ENCODE measurements at regions not wholly inside any gene's neighbourhood (a gene's known extent, or its start where the extent isn't known, plus 50 kb on each side); places are given as distances from the start of the nearest gene placed in this dataset.
"Not testable (repeated sequence)": the region's sequence is repeated elsewhere in the genome, so short reads cannot be mapped to it uniquely, and the experiment has no call there.

DNA sequence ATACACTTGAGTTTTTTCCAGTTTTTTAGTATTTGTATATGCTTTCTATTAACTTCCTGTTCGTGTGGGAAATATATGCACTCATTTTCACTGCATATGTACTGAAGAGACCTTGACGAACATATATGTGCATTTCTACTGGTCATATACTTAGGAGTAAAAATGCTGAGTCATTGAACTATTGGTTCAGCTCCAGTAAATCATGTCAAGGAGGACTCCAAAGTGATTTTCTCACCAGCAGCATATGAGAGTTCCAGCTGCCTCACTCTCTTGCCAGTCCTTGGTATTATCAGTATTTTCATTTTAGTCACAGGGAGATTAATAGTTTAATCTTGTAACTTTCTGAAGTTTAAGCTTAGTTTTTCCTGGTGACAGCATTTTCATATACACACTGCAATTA, 2750.2 kb downstream of the ARAP2 start:
- DNase-seq (no peak), ATAC-seq (no peak)
- no peaks in the 10 kb centered on the region for H3K4me1 Mint-ChIP-seq
- no peaks in the 10 kb centered on the region for H3K27me3 Mint-ChIP-seq
- H3K4me3 Mint-ChIP-seq: no peak overlapping the region
- H3K9me3 Mint-ChIP-seq: no peaks in the 10 kb centered on the region
- no peak overlapping the region for H3K27ac Mint-ChIP-seq

GRCh38 chr4:33501587-33501986, 2742.7 kb downstream of the ARAP2 start:
- H3K9me3 Mint-ChIP-seq: peaks cover 7 to 22% of the 10 kb centered on the region in 2 donors
- not testable (repeated sequence) for H3K4me1 Mint-ChIP-seq, ATAC-seq, H3K27ac Mint-ChIP-seq, H3K4me3 Mint-ChIP-seq, H3K27me3 Mint-ChIP-seq, DNase-seq

DNA sequence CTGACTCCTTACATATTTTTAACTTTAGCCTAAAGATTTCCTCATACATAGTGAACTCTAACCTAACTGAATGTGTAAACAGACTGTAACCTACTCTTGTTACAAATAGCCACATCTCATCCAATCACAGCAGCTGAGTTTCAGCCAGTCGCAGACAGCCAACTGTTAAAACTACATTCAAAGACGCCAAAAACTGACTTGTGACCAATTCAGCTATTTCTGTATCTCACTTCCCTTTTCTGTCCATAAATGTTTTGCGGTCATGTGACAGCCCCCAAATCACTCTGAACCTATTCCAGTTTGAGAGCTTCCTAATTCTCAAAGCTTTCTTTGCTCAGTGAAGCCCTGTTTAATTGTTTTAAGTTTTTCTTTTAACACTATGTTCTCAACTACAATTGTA, 2731.9 kb downstream of the ARAP2 start:
- H3K27me3 Mint-ChIP-seq: no peaks in the 10 kb centered on the region

DNA sequence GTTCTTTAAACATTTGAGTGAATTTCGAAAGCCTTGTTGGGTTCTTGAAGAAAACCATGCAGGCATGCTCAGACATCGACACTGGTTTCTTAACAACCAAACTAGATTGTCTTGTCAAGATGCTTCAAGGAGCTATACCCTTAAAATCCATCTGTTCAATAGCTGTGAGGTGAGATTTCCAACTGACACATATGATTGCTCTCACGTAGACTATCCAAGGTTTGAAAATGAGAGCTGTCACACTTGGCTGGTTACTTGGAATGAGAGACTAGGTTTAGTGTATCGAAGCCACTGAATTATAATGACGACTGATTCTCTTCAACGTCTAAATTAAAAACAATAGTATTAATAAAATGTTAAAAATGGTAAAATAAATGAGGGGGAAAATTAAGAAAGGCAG, 2725.5 kb downstream of the ARAP2 start:
- no peak for DNase-seq
- Mint-ChIP-seq H3K4me1 (no peaks in the 10 kb centered on the region), H3K4me3 (no peak overlapping the region), H3K27ac (no peak overlapping the region), H3K27me3 (no peaks in the 10 kb centered on the region), H3K9me3 (peaks cover 14 to 20% of the 10 kb centered on the region in 2 donors)
- ATAC-seq: no peak

More for the DNA sequence above, 2731.9 kb downstream of the ARAP2 start:
- DNase-seq (no peak), ATAC-seq (no peak)
- Mint-ChIP-seq H3K4me3 (no peak overlapping the region), H3K27ac (no peak overlapping the region), H3K9me3 (peaks cover 7% of the 10 kb centered on the region in 2 donors), H3K4me1 (no peaks in the 10 kb centered on the region)

DNA sequence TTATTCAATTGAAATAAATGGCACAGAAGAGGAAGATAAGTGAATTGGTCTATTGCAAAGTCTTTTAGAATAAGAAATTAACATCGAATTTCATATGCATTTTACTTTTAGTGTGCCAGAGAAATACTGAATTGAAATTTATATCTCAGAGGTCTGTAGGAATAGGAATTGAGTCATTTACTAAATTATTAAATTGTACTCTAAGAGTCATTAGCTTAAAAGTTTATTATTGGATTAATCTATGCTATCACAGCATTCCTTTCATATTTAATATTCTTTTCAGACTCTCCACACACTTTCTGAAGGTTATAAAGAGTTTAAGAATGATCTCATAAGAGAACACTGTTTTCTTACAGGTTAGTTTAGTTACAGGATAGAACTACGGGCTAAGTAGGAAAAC, 2711.5 kb downstream of the ARAP2 start:
- H3K4me3 Mint-ChIP-seq: no peak overlapping the region
- ATAC-seq: no peak

DNA sequence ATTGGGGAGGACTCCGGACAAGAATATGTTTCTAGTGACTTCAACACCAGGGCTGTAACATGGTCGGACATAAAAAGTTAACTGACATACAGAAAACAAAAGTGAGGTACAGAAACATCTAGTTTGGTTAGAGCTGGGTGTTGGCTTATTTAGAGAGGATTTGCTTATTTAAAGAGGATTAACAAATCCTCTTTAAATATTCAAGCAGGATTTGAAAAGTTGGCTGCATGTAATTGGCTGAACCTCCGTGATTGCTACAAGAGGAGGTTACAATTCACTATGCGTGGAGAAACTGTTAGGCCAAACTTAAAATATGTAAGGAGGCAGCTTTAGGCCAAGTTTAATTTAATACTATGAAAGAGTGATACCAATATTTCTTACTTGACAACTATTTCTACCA, 2707.4 kb downstream of the ARAP2 start:
- H3K9me3 Mint-ChIP-seq: peaks cover 0 to 8% of the 10 kb centered on the region in 2 donors
- no peaks in the 10 kb centered on the region for H3K27me3 Mint-ChIP-seq
- DNase-seq: no peak
- H3K27ac Mint-ChIP-seq: no peak overlapping the region
- no peaks in the 10 kb centered on the region for H3K4me1 Mint-ChIP-seq
- ATAC-seq: no peak
- H3K4me3 Mint-ChIP-seq: no peak overlapping the region

More for the DNA sequence above, 2711.5 kb downstream of the ARAP2 start:
- Mint-ChIP-seq H3K4me1 (no peaks in the 10 kb centered on the region), H3K9me3 (peaks cover 0 to 13% of the 10 kb centered on the region in 2 donors), H3K27ac (no peak overlapping the region), H3K27me3 (no peaks in the 10 kb centered on the region)
- DNase-seq: no peak

- DNase-seq (no peak), ATAC-seq (no peak)
- no peaks in the 10 kb centered on the region for H3K4me1 Mint-ChIP-seq
- no peaks in the 10 kb centered on the region for H3K27me3 Mint-ChIP-seq
- no peak overlapping the region for H3K4me3 Mint-ChIP-seq
- H3K27ac Mint-ChIP-seq: no peak overlapping the region
- peaks cover 0 to 8% of the 10 kb centered on the region in 2 donors for H3K9me3 Mint-ChIP-seq
These were observed 2706.8 kb downstream of the ARAP2 start for GRCh38 chr4:33537527-33537926.

GRCh38 chr4:33543941-33544450, 2700.3 kb downstream of the ARAP2 start:
- Mint-ChIP-seq H3K4me1 (no peaks in the 10 kb centered on the region), H3K9me3 (peaks cover 0 to 8% of the 10 kb centered on the region in 2 donors), H3K4me3 (no peak overlapping the region), H3K27me3 (no peaks in the 10 kb centered on the region), H3K27ac (no peak overlapping the region)
- ATAC-seq (no peak), DNase-seq (no peak)

DNA sequence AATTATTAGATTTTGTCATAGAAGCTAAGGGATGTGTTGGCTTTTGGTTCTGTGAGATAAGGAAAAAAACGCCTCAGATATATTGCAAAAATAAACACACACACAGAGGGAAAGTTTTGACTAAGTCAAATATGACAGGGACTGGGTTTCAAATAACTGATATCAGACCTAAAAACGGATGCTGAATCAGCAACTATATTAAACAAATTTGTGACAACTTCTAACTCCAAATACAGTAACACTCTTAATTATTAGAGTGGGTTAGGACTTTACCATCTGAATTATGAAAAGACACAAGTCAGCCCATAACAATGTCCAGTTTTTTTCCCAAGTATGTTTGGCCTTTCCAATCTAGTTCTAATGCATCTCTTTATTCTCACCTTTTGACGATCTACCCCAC, 2693.1 kb downstream of the ARAP2 start:
- ATAC-seq (no peak), DNase-seq (no peak)
- Mint-ChIP-seq H3K9me3 (peaks cover 25 to 29% of the 10 kb centered on the region in 2 donors), H3K4me3 (no peak overlapping the region), H3K4me1 (no peaks in the 10 kb centered on the region), H3K27ac (no peak overlapping the region), H3K27me3 (no peaks in the 10 kb centered on the region)

GRCh38 chr4:33561259-33561658, 2683.1 kb downstream of the ARAP2 start:
- Mint-ChIP-seq H3K27ac (no peak overlapping the region), H3K4me1 (no peaks in the 10 kb centered on the region), H3K4me3 (no peak overlapping the region), H3K9me3 (no peaks in the 10 kb centered on the region), H3K27me3 (no peaks in the 10 kb centered on the region)
- DNase-seq: no peak
- no peak for ATAC-seq

DNA sequence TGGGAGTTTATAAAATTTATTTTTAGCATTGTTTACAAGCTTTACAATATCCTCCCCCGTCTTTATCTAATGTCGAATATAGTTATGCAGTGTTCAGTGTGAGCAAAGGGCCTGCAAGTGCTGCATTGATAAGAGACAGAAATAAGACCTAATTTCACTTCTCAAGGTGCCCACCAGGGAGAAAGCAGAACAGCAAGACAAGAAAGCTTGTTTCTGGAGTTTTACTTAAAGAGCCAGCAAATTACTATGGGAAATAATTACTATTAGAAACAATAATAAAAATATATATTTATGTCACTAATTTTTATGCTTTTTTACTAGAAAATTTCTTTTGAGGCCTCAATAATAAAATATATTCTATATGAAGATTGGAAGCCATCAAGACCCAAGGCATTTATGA, 2677.7 kb downstream of the ARAP2 start:
- no peaks in the 10 kb centered on the region for H3K9me3 Mint-ChIP-seq
- no peaks in the 10 kb centered on the region for H3K27me3 Mint-ChIP-seq
- DNase-seq (no peak), ATAC-seq (no peak)
- no peaks in the 10 kb centered on the region for H3K4me1 Mint-ChIP-seq
- no peak overlapping the region for H3K27ac Mint-ChIP-seq
- H3K4me3 Mint-ChIP-seq: no peak overlapping the region

GRCh38 chr4:33577791-33578190, 2666.5 kb downstream of the ARAP2 start:
- no peak for DNase-seq
- ATAC-seq: no peak
- Mint-ChIP-seq H3K9me3 (peaks cover 9 to 20% of the 10 kb centered on the region in 2 donors), H3K4me3 (no peak overlapping the region), H3K4me1 (no peaks in the 10 kb centered on the region), H3K27ac (no peak overlapping the region), H3K27me3 (no peaks in the 10 kb centered on the region)

- DNase-seq (no peak), ATAC-seq (no peak)
- H3K27me3 Mint-ChIP-seq: no peaks in the 10 kb centered on the region
- H3K4me3 Mint-ChIP-seq: no peak overlapping the region
- no peak overlapping the region for H3K27ac Mint-ChIP-seq
- no peaks in the 10 kb centered on the region for H3K4me1 Mint-ChIP-seq
- peaks cover 9 to 14% of the 10 kb centered on the region in 2 donors for H3K9me3 Mint-ChIP-seq
These were observed 2664.4 kb downstream of the ARAP2 start for GRCh38 chr4:33579951-33580350.

DNA sequence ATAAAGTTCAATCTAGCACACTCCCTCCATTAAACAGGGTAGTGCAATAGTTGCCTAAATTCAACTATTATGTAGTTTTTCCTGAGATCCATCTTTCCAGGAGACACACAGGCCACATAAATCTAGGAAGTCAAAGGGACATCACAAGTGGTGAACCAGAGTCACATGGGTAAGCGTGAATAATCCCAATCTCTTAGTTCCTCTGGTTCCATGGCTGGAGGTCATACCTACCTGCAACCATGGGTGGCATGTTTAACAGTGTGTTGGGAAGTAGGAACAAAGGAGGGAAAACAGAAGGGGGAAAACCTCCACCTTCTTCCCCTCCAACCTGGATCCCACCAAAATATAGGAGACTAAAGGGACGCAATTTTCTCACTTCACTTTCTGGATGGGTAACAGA, 2651.6 kb downstream of the ARAP2 start:
- Mint-ChIP-seq H3K27ac (no peak overlapping the region), H3K4me3 (no peak overlapping the region), H3K27me3 (no peaks in the 10 kb centered on the region), H3K4me1 (no peaks in the 10 kb centered on the region), H3K9me3 (peaks cover 34 to 50% of the 10 kb centered on the region in 2 donors)
- ATAC-seq: no peak
- no peak for DNase-seq

DNA sequence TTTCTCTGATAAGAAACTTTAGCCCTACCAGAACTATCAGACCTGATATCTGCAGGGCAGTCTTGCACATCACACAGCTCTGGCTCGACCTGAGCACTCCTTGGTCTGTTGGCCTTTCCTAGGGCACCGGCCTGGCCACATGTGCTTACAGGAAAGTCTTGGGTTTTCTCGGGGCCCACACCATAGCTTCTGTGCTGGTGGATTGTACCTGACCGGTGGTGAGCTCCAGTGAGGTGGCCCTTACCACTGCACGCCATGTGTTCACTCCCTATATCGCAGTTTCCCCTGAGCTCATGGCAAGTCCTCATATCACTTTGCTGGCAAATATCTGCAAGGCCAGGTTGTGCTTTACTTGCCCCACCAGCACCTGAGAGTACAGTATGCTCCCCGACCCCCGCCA, 2637.4 kb downstream of the ARAP2 start:
- Mint-ChIP-seq H3K4me1 (no peaks in the 10 kb centered on the region), H3K4me3 (no peak overlapping the region), H3K9me3 (peaks cover 12 to 34% of the 10 kb centered on the region in 2 donors), H3K27me3 (no peaks in the 10 kb centered on the region), H3K27ac (no peak overlapping the region)
- DNase-seq: no peak
- no peak for ATAC-seq

GRCh38 chr4:33616121-33616520, 2628.2 kb downstream of the ARAP2 start:
- Mint-ChIP-seq H3K27me3 (no peaks in the 10 kb centered on the region), H3K4me3 (no peak overlapping the region), H3K27ac (no peak overlapping the region), H3K9me3 (peaks cover 9 to 10% of the 10 kb centered on the region in 2 donors), H3K4me1 (no peaks in the 10 kb centered on the region)
- DNase-seq: no peak
- ATAC-seq: no peak

GRCh38 chr4:33625748-33626147, 2618.6 kb downstream of the ARAP2 start:
- DNase-seq (no peak), ATAC-seq (no peak)
- no peak overlapping the region for H3K27ac Mint-ChIP-seq
- H3K9me3 Mint-ChIP-seq: peaks cover 14 to 15% of the 10 kb centered on the region in 2 donors
- H3K27me3 Mint-ChIP-seq: no peaks in the 10 kb centered on the region
- H3K4me1 Mint-ChIP-seq: no peaks in the 10 kb centered on the region
- H3K4me3 Mint-ChIP-seq: no peak overlapping the region

Data from stimulated activated naive CD8-positive, alpha-beta T cell treated with anti-CD3 and anti-CD28 coated beads, Interleukin-15, amount 100 ng/mL, for 72 hours (primary cell).